GM19463 (cell line): ENCODE measurements at regions not wholly inside any gene's neighbourhood (a gene's known extent, or its start where the extent isn't known, plus 50 kb on each side); places are given as distances from the start of the nearest gene placed in this dataset.

ENCODE experiments used
- ATAC-seq: cut with Tn5 transposase; IDR thresholded peaks from one replicate; pipeline ENCODE4 v1.9.1; 2021; ENCODE audit warnings: mild to moderate bottlenecking, moderate library complexity; ENCODE audit not compliant: unreplicated experiment

DNA sequence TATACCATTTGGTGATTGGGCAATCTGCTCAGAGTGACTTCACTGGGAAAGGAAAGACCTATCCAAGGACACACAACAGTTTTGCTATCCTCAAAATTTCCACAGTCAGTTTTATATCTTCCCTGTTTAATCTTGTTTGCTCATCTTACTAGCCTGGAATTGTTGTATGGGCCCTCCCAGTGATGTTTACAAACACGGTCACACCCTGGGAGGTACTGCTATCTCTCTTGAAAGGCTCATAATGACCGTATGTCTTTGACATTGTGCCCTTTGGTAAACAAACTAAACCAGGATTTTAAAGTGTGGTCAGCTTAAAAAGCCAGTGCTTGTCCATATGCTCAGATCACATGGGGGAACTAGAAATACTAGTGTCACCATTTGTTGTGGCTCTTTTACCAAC is 277.0 kb downstream of the CDH2 start:
- no peak for ATAC-seq

DNA sequence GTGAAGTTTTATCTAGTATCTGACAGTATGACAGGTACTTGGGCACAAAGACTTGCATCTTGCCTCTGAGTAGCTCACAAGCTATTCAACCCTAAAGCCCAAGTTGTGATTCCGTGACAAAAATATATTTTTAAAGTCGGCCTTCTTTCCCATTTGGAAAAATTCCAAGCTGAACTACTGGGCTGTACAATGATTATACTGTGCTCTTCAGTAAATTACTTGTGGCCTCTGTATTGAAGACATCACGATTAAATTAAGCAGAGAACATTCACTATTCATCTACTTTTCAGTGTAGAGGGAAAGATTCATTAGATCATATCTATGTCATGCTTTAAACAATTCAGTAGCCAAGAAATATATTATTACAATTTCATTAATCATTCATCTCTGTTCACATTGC is 282.2 kb downstream of the CDH2 start:
- ATAC-seq: no peak

DNA sequence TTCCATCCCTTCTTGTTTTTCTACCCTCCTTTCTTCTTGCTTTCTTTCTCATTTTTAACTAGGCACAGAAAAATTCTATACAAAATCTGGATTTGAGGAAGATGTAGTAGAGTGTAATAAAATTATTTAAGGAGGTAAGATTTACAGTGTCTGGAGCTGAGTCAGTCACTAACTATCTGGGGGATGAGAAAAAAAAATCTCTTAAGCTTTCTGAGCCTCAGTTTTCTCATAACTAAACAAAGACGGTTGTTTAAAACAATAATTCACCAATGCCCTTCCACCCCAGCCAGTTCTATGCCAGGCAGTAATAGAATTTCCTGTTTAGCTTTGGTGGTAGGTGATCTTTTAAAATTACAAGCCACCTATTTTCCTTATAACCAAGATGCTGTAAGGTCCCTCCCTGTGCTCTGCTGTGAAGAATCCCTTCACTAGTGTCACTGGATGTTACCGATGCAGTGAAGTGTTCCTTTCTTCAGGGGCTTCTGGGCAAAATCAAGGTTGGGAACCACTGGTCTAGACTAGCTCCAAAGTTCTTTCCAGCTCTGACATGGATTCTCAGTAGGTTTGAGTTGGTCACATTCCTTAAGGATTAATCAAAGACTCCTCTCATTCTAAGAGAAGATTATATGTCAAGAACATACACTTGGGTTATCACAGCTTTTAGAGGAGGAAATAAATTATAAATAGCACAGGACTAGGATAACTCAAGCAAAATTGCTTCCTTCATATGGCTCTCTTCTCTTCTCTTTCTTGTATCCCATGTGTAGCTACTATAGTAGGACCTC is 289.0 kb downstream of the CDH2 start:
- no peak for ATAC-seq

DNA sequence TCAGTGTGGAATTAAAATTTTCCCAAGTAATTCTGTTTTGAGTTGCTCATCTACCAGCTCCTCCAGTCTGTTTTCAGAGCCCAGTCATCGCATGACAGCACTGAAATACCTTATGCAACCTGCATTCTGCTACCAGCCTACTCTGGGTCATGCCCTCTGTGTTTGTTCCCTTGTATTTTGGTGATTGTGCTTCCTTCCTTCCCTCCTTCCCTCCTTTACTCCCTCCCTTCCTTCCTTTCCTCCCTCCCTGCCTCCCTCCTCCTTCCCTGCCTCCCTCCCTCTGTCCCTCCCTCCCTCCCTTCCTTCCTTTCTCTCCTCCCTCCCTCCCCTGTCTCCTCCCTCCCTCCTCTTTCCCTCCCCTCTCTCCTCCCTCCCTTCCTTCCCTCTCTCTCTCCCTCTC is 289.6 kb downstream of the CDH2 start:
- no peak for ATAC-seq

DNA sequence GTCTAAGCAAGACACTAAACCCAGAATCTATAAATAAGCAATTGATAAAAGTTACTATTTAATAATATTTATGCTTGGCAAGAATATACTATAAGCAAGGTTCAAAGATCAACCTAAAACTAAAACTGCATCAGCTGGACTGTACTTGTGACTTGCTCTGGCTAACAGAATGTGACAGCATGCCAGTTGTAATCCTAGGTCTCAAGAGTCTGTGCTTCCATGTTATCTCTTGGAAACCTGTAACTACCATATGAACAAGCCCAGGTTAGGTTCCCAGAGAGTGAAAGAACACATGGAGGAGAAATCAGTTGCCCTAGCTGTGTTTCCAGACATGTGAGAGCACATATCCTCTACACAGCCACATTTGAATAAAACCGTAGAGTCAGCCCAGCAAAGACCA is 297.4 kb downstream of the CDH2 start:
- ATAC-seq: no peak

DNA sequence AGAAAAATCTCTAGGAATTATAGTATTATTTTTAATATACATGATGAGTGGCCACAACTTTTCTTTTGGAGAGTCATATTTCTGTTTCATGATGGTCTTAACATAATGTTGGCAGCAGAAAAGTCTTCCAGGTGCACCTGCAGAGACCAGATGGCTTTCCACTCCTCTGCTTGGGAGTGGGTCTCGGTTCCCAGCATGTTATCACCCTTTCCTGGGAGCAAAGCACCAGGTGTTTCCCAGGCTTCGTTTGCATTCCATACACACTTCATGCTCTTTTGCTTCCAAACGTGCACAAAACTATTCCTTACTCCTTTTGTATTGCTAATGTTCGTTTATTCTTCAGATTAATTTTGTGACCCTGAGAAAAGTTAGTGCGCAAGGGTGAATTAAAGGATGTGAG is 305.2 kb downstream of the CDH2 start:
- ATAC-seq: no peak

DNA sequence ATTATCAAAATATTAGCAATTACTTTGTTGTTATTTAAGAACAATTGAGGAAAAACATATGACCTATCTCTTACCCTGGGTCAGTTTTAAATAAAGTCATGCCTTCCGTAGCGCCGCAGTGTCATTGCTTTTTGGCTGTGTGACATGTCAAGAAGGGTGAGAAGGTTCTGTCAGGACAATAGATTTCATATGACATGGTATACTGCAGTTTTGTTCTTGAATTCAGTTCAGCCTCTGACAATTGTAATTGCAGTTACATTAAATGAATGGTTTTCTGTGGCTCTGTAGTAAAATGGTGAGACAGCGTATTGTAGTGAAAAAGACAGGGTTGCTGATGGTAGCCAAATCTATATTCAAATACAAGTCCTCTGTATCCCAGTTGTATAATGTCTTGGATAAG is 307.2 kb downstream of the CDH2 start:
- no peak for ATAC-seq

DNA sequence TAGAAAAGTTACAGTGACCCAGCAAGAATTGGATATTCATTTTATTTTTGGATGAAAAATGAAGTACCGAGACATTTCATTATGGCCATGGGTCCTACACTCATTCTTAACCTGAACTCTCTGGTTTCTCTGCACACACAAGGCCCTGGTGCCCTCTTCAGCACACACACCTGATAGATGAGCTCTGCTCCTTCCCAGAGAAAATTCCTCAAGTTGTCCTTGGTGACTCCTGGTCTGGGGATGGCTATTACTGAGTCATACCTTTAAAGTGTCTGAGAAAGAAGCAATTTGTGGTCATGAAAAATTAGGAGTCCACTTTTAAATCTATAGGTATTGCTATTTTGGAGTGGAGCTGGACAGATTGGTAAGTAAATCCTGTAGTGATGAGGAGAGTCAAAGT is 311.5 kb downstream of the CDH2 start:
- ATAC-seq: no peak

DNA sequence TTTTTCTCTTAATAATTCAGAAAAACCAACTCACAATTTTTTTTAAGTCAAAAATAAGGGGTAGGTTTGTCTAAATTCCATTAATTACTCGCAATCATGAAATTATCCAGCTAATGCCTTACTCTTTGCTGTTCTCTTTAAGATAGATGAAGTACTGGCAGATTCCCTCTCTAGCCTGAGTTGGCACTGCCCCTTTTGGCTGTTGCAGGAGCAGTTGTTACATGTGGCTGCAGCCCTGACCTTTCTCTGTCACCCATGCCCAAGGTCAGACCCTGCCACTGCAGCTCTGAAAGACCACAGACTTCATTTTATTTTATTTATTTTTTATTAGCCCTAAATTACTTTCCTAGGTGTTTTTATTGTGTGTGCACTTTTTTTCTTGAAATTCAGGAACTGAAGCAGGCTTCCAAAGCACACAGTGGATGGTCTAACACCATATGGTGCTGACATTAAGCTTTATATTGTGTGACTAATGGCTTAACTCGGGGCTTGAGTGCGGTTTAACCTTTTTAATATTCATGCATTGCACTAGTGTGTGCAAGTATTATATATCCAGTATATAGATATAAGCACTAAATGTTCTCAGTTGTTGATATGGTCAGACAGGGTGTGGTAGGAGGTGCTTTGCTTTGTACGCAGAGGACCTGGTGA is 313.0 kb downstream of the CDH2 start:
- no peak for ATAC-seq

DNA sequence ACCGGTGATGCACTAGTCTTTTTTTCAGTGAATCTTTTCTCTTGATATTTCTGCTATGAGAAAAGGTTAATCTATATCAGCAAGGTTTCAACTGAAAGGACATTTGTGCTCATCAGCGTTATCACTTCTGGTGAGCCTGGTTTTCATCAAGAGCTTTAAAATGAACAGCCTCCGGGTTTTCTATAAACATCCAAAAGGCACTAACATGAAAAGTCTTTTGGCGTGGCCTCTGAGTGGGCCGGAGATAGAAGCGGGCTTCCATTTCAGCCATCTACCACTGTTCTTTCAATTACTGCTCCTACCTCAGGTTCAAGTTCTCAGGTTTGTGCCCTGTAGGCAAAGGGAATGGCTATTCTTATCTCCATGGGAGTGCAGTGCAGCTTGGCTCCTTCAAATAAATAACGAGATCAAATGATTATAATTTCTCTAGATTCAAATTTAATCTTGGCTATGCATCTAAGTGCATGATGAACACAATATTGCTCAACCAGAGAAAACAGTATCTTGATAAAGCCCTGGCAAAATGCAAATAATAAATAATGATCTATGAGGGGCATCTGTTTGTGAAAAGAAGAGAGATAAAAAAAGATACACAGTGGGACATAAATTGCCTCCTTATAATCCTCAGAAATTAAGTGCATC is 314.8 kb downstream of the CDH2 start:
- no peak for ATAC-seq

DNA sequence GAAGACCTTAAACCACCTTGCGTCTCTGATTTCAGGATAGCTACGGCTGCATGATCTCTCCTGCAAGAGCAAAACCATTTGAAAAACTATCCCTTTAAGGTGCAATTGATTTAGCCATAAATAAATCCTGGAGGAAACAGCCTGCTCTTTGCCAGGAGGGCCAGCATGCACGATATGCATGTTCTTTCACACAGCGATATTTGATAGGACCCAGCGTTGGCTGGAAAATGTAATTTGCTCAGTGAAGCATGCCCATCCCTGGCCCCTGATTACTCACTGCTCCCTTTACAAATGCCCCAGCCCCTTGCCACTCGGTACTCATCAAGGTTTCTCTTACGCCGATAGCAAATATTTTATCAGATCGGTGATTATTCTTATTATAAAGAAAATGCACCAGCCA is 315.4 kb downstream of the CDH2 start:
- no peak for ATAC-seq

DNA sequence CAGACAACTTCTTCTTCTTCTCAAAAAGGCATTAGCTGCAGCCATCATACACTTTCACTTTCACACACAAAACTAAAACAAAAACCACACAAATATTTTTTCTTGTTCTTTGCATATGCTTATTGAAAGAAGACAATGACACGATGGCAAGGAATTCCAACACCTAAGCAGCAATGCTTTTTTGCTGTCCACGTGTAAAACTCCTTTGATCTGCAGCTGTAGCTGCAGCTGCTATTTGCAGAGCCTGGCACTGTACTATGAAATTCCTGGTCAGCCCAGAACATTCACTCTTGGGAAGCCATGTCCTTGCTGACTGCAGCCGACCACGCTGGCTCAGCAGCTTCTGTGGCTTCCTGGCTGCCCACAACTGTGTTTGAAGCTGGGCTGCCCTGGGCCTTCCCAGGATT is 316.2 kb downstream of the CDH2 start:
- ATAC-seq: peak; percentile 67

DNA sequence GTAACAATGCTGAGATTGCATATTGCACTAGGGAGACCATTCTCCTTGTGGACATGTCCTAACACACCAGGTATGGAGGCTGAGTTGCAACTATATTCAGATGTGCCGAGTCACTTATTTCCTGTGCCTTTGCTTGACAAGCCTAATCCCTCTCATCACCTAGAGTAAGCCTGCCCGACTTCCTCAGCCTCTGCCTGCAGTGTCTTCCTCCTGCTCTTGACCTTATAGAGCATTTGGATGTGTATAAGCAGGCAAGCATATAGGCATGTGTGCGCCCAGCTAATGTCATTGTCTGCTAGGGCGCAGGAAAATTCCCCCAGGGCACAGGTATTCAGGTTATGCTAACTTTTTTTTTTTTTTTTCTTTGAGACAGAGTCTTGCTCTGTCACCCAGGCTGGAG is 316.9 kb downstream of the CDH2 start:
- no peak for ATAC-seq

DNA sequence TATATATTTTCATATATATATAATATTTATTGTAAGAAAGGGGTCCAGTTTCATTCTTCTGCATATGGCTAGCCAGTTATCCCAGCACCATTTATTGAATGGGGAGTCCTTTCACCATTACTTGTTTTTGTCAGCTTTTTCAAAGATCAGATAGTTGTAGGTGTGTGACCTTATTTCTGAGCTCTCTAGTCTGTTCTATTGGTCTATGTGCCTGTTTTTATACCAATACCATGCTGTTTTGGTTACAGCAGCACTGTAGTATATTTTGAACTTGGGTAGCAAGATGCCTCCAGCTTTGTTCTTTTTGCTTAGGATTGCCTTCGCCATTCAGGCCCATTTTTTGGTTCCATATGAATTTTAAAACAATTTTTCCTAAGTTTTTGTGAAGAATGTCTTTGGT is 320.1 kb downstream of the CDH2 start:
- no peak for ATAC-seq

DNA sequence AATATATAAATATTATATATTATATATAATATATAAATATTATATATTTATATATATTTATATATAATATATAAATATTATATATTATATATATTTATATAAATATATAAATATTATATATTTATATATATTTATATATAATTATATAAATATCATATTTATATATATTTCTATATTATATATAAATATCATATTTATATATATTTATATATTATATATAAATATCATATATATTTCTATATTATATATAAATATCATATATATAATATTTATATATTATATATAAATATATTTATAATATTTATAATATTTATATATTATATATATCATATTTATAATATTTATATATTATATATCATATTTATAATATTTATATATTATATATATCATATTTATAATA is 321.4 kb downstream of the CDH2 start:
- ATAC-seq: no peak

DNA sequence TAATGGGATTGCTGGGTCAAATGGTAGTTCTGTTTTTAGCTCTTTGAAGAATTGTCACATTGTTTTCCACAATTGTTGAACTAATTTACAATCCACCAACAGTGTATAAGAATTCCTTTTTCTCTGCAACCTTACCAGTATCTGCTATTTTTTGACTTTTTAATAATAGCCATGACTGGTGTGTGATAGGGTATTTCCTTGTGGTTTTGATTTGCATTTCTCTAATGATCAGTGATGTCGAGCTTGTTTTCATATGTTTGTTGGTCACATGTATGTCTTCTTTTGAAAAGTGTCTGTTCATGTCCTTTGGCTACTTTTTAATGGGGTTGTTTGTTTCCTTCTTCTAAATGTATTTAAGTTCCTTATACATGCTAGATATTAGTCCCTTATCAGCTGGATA is 322.3 kb downstream of the CDH2 start:
- ATAC-seq: no peak

DNA sequence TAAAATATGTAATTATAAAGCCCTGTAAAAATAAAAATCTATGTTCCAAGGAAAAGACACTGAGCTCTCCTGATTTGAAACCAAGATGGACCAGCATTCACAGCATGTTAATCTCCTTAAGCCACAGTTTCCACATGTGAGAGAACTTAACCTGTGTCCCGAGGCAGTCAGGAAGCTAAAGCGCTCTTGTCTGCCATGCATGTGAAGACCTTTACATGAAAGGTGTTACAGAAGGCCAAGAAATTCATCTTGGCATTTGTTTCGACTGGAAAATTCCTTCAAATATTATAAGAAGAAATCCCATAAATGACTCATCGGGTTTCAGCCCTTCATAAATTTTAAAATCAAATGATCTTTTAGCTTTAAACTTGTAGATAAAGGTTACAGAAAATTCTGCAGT is 328.6 kb downstream of the CDH2 start:
- no peak for ATAC-seq

DNA sequence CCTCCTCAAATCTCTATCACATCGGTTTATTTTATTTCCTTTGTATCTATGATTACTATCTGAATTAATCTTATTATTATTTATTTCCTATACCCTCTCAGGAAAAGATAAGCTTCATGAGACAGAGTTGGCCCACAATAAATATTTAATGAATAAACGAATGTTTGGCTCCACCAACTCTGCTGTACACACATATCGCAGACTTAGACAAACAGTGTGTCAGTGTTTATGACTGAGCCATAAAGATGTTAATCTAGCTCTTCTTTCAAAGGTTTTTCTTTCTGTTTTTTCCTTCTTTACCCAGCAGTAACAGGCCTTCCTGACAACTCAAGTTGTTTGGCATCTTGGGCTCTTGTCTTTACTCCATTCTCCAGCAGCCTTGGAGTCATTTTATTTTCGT is 329.5 kb downstream of the CDH2 start:
- ATAC-seq: no peak

DNA sequence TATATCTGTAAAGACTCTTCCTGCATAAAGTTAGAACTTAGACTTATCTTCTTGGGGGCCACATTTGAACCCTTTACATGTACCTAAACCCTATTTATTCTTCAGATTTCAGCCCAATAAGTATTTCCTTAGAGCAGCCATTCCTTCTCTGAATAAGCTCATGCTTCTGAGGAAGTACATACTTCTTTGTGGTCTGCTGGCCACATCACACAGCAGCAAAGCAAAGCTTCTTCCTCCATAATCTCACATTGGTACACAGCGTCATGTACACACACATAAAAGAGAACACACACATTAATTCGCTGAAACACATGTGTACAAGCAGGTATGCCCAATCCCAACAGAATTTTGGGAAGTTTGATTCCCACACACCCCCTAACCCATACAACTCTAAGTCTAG is 331.0 kb downstream of the CDH2 start:
- no peak for ATAC-seq

DNA sequence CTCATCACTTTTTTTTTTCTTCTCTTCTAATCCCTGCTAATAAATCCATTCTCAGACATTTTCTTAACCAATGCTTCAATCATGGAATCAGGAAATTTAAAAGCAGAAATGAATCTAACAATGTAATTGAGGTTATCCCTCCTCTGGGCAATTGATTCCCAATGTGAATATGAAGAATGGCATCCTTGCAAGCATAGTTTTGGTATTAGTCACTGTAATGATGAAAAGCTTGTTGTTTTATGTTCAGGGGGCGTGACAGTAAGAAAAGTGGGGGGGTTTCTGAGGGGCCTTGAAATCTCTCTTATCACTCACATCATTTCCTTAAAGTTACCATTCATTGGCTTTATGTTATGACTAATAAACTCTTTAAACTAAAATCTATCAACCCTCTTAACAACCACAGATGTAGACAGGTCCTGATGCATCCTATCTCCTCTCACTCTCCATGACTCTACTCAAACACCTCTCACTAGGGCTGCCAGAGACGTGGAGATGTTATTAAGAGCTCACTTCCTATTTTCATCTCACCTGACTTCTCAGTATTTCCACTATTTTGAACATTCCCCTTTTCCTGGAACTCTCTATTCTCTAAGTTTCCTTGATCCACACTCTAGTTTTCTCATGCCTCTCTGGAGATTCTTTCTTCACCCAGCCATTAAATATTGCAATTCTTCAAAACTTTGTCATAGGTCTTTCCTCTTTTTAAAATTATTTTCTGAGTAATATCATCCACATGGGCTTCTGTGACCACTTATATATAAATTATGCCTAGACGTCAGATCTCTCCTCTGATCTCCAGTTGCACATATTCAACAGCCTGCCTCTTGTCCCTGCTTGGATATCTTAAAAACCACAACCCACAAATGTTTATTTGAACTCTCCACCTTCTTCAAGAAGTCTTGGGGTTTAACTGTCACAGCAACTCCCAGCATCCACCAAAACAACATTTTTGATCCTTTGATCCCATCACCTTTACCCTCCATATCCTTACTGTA is 332.9 kb downstream of the CDH2 start:
- no peak for ATAC-seq

DNA sequence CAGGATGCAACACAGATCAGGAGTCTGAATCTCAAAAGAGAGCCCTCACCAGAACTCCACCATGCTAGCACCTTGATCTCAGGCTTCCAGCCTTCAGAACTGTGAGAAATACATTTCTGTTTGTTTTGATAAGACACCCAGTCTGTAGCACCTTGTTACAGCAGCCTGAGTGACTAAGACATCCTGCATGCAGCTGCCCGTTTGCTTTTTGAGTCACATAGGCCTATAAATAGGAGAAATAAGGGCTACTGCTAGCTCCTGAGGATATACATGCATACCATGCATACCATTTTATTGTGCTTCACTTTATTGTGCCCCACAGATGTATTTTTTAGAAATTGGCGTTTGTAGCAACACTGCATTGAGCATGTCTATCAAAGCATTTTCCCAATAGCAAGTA is 337.8 kb downstream of the CDH2 start:
- no peak for ATAC-seq
